PC-3 (cell line): ENCODE measurements at regions not wholly inside any gene's neighbourhood (a gene's known extent, or its start where the extent isn't known, plus 50 kb on each side); places are given as distances from the start of the nearest gene placed in this dataset.

ENCODE experiments used
- EZH2 ChIP-seq: fragments of 300-600 bp; sonication (generic); IDR thresholded peaks from one replicate; pipeline ENCODE4 v1.6.1; 2017; ENCODE audit warnings: antibody characterized with exemption, mild to moderate bottlenecking, low read length; ENCODE audit not compliant: unreplicated experiment
- EZH2phosphoT487 ChIP-seq: fragments of 300-600 bp; sonication (generic); IDR thresholded peaks from 2 replicates; pipeline ENCODE4 v1.6.1; 2018; ENCODE audit warnings: mild to moderate bottlenecking, antibody characterized with exemption, low read length, borderline replicate concordance
- TF ChIP-seq, protein P1 (sequence below): fragments of 300-600 bp; sonication (generic); conservative IDR thresholded peaks from 2 replicates; pipeline ENCODE4 v1.5.1; 2017; ENCODE audit warnings: antibody characterized with exemption, low read depth, mild to moderate bottlenecking, low read length

- TF ChIP-seq, protein P1, sequence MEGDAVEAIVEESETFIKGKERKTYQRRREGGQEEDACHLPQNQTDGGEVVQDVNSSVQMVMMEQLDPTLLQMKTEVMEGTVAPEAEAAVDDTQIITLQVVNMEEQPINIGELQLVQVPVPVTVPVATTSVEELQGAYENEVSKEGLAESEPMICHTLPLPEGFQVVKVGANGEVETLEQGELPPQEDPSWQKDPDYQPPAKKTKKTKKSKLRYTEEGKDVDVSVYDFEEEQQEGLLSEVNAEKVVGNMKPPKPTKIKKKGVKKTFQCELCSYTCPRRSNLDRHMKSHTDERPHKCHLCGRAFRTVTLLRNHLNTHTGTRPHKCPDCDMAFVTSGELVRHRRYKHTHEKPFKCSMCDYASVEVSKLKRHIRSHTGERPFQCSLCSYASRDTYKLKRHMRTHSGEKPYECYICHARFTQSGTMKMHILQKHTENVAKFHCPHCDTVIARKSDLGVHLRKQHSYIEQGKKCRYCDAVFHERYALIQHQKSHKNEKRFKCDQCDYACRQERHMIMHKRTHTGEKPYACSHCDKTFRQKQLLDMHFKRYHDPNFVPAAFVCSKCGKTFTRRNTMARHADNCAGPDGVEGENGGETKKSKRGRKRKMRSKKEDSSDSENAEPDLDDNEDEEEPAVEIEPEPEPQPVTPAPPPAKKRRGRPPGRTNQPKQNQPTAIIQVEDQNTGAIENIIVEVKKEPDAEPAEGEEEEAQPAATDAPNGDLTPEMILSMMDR = no peak
- no peak for TF ChIP-seq EZH2
- no peak for TF ChIP-seq EZH2phosphoT487
Observed at GRCh38 chr9:26669701-26670670, 222.6 kb downstream of the CAAP1 start.
